ENCODE measurements at regions not wholly inside any gene's neighbourhood (a gene's known extent, or its start where the extent isn't known, plus 50 kb on each side); places are given as distances from the start of the nearest gene placed in this dataset.
A peak's percentile ranks its signal among the peaks of the same experiment; 100 is the strongest.

DNA sequence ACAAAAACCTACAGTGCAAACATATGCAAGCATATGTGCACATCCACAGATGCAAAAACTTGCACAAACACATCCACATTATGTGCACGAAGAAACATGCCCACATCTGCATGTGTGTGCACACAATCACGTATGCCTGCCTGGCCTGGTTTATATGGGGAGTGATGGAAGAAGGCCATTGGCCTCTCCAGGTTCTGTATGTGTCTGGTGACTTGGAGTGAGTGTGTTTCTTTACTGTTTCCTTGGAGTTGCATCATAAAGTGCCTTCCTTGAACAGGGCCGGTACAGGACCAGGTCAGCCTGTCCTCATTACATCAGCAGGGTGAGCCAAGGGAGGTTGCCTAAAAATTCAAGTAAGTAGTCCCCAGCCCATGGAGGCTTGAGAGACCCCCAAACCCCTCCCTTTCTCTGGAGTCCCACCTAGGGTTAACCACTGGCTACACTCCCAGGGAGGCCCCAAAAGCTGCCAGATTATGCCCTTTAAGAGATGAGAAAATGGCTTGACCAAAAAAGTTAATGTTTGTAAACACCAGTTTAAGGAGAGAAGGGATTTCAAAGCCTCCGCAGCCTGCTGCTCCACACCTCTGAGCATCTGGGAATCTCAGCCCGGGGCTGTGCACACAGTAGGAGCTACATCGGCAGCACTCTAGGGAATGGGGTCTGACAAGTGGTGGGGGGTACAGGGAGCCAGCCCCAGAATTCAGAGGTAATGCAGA is 140.8 kb downstream of the VEGFA start:
- DNase-seq = no peak

DNA sequence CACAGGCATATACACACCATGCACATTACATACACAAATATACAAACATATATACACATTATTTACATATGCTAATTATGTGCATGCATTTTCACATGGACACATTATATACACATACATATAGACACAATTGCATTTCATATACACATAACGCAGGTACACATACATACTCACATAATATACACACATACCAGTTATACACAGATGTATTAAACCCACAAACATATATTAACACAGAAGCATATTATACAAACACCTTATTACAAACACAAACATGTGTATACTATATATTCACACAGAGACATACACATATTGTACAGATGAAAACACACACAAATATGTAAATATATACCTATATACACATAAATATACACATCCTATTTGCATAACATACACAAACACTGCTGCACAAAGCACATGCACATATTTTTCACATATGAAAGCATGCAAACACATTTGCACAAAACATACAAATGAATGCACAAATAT is 140.2 kb downstream of the VEGFA start:
- DNase-seq = no peak

DNA sequence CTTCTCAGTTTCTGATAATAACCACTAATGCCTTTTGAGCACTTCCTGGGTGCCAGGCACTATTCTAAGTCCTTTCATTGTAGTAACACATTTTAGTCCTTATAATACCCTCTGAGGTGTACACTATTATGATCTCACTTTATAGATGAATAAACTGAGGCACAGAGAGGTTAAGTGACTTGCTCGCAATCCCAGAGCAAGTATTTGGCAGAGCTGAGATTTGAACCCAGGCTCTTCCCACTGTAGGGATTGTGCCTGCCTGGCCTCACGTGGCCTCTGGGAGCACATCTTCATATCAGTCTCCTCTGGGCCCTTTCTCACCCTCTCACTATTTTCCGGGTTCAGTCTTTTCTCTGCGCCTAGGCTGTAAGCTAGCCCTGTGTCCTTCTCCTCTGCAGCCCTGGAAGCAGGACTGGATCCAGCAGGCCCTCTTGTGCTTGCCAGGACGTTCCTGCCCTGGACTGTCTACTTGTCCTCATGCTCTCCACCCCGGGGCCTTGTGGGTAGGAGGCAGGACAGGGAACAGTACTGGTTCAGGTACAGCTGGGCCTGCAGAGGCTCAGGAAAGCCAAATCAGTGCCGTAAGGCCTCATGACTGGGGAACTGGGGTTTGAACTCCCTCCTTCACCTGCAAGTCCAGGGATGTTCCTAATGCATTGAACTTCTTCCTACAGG is 139.6 kb downstream of the VEGFA start:
- DNase-seq = no peak

DNA sequence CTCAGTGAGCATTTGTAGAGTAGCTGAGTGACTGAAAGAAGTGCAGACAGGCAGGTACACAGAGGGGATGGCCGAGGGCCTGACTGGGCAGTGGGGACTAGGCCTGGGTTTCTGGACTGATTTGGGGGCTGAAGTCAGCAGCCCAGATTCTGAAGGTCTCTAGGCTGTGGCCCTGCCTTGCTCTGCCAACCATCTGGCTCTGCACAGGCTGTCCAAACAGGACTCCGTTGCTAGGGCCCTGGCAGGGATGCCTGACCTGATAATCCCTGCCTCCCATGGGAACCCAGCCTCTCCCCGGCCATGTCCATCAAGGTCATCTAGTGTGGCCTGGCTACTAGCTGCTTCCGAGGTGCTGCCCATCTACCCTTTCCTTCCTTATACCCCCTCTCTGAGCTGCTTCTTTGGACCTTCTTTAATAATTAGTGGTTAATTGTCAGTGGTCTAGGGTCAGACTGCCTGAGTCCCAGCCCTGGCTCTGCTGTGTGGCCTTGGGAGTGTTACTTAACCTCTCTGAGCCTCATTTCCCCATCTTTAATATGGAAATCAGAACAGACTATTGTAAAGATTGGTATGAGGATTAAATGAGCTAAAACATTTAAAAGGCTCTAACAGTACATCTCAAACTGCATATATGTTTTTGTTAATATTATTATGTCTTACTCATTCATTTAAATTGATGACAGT is 137.9 kb downstream of the VEGFA start:
- DNase-seq = no peak

DNA sequence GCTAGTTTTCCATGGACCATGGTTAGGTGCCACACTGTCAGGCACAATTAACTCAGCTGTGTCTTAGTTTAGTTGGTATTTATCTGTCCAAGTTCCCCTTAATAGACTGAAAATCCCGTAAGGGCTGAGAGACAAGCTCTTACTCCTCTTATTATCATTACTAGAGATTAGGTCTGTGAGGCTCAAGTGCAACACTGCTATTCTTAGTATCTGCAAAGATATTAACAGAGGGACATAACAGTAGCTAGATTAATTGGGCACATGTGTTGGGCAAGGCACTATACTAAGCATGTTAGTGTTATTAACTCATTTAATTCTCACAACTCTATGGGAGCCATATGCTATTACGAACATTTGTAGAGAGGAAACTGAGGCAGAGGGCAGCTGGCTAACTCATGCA is 137.3 kb downstream of the VEGFA start:
- no peak for DNase-seq

DNA sequence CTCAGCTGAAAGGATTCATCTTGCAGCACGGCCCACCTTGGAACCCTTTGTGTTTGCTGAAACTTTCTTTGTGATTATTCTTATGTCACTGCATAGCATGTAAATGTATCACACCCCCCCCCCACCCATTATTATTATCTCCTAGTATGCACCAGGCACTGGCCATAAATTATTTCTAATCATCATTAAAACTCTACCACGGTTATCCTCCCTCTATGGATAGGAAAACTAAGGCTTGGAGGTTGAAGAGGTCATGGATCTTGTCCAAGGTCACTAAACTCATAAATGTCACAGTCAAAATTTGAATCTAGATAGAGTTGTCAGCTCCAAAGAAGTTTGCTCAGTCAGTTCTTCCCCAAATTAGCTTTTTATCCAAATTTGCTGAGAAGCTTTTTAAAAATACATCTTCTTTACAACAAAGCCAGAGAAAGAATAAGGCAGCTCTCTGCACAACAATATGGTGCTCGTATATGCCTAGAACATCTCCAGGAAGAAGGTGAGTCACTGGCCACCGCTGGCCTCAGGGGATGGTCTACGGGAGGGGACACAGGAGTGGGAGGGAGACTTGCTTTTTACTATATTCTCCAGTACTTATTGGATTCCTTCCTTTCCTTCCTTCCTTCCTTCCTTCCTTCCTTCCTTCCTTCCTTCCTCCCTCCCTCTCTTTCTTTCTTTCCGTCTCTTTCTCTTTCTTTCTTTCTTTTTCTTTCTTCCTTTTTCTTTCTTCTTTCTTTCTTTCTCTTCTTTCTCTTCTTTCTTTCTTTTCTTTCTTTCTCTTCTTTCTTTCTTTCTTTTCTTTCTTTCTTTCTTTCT is 134.5 kb downstream of the VEGFA start:
- no peak for DNase-seq

DNA sequence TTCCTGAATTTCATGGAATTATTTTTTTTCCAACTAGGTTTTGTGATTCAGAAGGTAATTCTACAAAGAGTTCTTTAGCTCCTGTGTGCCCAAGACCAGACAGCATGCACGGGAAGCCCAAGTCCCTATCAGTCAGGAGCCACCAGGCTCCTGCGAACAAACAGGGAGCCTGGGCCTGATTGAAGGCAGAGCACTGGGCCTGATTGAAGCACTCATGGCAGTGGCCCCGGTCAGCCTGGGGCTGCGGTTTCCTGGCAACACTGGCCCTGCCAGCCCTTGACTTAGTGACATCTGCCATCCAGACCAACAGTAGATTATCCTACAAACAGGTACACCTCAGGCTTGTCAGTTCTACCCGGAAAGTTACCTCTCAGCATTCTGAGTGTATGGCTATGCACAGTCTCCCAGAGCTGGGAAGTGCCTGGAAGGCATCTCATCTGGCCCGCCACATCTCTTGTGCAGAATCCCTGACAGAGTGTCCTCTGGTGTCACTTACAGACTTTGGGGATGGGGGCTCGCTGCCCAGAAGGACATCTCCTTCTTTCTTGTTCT is 133.8 kb downstream of the VEGFA start:
- DNase-seq = no peak

DNA sequence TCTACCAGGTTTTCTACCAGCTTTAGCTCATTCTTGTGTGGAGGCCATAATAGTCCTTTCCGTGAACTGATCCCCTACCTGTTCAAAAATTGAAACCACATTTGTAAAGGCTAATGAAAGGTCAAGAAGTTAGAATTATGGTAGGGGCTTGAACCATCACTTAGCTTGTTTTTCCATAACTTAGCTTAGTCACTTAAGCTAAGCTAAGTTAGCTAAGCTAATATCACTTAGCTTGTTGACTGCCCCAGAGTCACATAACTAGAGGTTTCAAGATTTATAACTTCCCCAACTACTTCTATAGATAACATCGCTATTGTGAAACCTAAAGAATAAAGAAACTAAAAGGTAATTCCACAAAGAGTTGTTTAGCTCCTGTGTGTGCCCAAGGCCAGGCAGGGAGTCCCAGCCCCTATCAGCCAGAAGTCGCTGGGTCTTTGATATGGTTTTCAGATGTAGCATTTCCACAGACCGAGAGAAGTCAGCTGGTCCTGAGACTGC is 131.8 kb downstream of the VEGFA start:
- no peak for DNase-seq

DNA sequence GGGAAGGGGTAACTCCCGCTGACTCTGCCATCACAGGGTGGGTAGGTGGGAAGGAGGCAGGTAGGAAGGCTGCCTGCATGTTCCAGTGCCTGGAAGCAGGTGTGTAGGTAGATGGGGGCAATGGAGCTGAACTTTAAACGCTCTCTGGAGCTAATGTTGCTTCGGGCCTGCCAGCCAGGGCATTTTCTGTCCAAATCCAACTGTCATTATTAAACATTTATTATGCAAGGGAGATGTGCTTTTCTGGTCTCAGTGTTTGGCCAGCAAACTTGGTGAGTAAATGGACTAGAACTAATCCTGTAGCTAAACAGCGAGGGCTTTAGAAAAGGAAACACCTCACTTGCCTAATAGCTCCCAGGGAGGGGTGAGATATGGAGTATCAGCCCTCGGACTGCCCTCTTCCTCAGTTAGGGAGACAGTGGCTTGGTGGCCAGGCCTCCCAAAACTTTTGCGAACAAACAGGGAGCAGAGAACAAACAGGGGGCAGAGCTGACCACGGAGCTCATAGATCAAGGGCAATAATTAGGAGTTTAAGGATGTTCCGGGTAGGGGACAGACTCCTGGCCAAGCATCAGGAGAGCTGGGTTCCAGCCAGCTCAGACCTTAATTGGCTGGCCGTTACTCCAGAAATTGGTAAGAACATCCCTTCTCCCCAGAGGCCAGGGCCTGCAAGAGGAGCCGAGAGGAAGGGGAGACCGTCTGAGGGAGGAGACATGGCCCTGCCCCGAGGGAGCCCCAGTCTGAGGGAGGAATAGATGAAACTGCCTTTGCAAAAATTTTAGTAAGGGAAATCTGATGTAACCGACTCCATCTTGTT is 131.1 kb downstream of the VEGFA start:
- peak in 2 of 56 donors; percentile 9 to 45 for DNase-seq

DNA sequence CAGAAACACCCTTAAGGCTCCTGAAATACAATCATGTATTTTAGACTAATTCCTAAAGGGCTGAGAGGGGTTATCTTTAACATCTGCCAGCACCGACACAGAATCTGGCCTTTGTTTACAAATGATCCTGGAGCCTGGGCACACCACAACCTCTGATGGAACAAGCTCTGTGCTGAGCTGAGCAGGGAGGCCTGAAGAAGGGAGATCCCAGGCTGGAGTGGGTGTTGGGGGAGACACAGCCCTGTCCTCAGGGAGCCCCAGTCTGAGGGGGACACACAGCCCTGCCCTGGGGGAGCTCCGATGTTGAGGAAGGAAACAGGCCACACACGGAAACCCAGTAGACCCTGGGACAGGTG is 130.5 kb downstream of the VEGFA start:
- DNase-seq = no peak

DNA sequence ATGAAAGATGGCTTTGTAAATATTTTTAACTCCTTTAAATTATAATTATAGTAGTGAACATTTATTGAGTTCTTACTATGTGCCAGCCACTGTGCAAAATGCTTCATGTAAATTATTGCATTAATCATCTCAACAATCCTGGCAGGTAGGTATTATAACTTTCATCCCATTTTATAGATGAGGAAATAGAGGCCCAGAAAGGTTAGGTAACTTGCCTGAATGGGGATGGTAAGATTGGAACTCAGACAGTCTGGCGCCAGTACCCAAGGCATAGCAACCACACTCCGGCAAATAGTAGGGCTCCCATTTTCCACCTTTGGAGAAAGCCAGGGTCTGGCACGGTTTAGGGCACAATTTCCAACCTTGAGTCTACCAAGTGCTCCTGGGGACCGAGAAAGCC is 129.8 kb downstream of the VEGFA start:
- DNase-seq = no peak

DNA sequence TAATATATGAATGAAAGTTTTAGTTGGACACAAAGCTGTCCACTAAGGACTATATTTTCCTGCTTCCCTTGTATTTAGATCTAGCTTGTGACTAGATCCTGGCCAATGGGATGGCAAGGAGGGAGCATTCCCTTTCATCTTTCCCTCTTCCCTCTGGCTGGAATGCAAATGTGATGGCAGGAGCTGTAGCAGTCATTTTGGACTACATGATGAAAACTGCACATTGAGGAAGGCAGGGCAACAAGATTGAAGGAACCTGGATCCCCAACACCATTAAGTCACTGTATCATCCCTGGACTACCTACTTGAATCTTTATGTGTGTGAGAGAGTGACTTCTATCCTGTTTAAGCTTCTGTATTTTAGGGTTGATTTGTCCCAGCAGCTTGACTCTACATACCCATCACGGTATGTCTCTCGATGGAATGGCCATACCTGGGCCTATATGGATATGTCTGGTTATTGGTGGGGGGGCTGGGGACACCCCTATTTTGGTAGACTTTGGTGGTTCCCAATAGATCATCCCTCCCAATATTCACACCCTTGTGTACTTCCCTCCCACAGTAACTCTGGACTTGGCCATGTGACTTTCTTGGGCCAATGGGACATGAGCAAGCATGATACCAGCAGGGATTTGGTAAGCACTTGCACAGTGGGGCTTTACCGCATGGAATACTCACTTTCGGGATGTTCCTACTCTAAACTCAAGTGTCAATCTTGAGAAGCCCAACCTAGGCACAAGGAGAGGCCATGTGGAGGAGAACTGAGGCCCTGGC is 128.5 kb downstream of the VEGFA start:
- no peak for DNase-seq

DNA sequence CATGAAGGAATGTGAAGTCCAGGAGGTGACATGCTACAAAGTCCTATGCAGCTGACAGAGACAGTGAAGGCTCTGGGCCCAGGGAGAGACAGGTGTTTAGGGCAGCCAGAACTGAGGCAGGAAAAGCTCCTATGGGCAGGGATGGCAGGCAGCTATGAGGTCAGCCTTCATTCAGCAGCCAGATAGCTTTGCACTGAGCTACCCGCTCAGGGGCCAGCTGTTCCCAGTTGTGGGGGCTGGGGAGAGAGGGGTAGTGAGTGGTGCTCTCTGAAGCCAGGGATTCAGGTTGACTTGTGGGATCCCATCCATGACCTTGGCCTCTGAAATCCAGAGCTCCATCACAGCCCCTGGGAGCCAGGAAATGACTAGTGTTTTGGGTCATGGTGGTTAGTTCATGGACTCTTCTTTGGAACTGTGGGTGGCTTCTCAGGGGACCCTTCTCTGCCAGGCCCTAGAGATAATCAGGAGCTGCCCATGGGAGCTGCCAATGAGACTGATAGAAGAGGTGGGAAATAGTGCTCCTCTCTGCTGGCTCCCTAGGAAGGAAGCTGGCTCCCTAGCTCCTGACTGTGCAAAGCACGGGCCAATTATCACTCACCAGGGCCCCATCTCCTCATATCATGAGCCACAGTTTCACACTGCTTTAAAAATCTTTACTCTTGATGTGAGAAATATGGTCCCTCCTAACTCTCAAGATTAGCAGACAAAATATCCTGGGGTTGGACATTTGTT is 127.7 kb downstream of the VEGFA start:
- no peak for DNase-seq

DNA sequence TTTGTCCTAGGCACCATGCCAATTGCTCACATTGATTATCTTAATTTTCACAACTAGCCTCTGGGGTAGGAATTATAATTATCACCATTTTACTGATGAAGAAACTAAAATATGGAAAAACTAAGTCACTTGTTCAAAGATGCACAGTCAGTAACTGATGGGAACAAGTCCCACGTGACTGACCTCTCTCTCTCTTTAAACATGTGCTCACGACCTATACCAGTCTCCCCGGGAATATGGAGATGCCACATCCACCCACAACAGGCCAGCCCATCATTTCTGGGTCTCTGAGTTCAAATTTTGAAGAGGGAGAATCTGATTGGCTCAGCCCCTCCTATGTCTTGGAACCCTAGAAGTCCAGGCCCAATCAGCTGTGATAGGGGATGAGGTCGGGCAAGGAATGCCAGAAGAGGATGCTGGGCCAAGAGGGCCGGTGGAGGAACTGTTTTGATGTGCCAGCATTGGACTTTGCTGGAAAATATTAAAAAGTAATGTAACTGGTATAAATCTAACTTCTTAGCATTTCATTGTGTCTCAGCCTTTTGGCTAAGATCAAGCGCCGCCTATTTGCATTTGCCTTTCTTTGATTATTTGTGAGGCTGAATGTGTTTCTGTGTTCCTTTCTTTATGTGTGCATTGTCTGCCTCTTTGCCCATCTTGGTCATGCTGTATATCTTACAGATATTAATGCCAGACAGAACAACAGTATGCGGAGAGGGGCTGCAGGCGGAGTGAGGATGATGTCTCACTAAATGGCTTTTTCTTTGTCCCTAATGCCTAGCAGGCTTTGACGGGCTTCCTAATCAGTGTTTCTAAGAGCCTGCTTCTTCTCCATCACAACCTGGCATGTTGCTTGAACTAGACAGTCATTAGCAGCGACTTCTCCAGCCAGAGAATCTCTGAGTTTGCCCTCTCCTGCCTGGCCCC is 126.6 kb downstream of the VEGFA start:
- DNase-seq = no peak

DNA sequence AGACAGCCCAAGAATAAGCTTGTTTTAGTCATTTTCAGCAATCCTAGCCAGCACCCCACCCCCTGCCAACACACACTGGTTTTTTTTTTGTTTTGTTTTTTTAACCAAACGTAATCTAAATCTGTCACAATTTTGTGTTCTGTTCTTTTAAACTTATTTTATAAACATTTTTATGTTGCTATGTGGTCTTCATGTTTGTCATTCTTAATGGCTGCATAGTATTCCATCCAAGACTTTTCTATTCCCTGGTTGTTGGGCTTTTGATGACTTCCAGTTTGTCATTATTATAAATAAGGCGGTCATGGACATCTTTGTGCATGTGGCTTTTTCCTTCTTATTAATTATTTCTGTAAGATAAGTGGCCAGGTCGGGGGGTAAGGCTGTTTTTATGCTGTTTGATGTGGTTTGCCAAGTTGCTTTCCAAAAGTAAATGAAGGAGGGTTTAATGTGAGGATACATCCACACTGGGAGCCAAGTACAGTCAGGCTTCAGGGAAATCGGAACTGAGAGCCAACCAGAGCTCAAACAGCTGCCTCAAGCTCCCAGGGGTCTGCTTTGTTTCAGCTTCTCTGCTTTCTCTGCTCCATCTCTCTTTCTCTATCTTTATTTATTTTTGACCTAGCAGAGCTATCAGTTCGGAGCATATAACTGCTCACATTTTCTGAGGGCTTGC is 125.8 kb downstream of the VEGFA start:
- no peak for DNase-seq

DNA sequence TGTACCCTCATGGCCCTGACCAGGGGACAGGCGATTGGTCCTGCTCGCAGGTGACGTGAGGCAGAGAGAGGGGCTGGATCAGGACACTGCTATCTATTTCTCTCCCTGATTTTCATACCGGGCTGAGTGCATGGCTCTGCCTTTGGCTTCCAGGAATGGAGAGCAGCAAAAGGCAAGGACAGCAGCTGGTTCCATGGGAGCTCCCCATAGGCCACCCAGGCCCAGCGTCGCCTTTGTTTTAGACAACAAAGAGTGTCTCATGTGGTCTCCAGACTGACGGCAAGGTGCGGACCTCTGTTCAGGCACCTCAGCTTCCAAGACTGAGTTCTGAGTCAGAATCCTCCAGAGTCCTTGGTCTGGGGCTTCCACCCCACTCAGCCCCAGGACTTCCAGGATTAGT is 123.1 kb downstream of the VEGFA start:
- no peak for DNase-seq
